ENCODE measurements at regions not wholly inside any gene's neighbourhood (a gene's known extent, or its start where the extent isn't known, plus 50 kb on each side); places are given as distances from the start of the nearest gene placed in this dataset.
A peak's percentile ranks its signal among the peaks of the same experiment; 100 is the strongest.
"Not testable (repeated sequence)": the region's sequence is repeated elsewhere in the genome, so short reads cannot be mapped to it uniquely, and the experiment has no call there.

- no peak for DNase-seq (ENCODE audit: low read depth, low spot score)
These were observed 85.1 kb upstream of the NAV2 start for GRCh38 chr11:19627566-19627965.

DNA sequence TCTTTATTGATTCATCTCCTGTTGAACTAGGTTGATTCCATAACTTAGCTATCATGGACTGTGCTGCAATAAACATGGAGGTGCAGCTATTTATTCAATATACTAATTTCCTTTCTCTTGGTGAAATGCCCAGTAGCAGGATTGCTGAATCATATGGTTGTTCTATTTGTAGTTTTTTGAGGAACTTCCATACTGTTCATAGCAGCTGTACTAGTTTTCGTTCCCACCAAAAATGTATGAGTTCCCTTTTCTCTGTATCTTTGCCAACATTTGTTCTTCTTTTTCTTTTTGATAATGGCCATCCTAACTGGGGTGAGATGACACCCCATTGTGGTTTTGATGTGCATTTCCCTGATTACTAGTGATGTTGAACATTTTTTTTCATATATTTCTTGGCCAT lies 87.2 kb upstream of the NAV2 start:
- no peak for DNase-seq (ENCODE audit: low read depth, low spot score)

DNA sequence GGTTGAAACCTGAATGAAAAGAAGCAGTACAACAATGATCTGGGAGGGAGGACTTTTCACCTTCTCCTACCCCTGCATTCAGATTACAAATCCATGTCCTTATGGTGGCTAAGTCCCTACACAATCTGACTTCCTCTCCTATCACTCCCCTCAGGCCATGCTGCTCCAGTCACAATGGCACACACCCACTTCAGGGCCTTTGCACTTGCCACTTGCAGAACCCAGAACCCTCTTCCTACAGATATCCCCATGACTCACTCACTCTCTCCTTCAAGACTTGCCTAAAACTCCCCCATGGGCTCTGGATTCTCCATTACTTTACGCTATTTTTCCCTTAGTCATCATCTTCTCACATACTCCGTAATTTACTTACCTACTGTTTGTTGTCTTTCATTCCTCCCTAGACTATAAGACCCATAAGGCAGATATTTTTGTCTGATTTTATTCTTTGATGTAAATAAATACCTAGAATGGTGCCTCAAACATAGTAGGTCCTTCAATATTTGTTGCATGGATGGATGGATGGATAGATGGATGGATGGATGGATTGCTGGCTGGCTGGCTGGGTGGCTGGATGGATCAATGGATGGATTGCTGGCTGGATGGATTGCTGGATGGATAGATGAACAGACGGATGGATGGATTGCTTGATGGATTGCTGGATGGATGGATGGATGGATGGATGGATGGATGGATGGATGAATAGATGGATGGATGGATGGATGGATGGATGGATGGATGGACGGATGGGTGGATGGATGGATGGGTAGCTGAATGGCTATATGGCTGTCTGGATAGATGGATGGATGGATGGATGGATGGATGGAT lies 94.7 kb upstream of the NAV2 start:
- DNase-seq (ENCODE audit: low read depth, low spot score) = no peak

- no peak for DNase-seq (ENCODE audit: low read depth, low spot score)
These were observed 97.1 kb upstream of the NAV2 start for GRCh38 chr11:19615341-19616183.

- DNase-seq (ENCODE audit: low read depth, low spot score) = no peak
These were observed 98.2 kb upstream of the NAV2 start for GRCh38 chr11:19614370-19614940.

GRCh38 chr11:19612025-19612424 lies 100.6 kb upstream of the NAV2 start:
- not testable (repeated sequence) for DNase-seq (ENCODE audit: low read depth, low spot score)

GRCh38 chr11:19607656-19608360 lies 104.8 kb upstream of the NAV2 start:
- DNase-seq (ENCODE audit: low read depth, low spot score) = peak; percentile 62

GRCh38 chr11:19606856-19607655 lies 105.6 kb upstream of the NAV2 start:
- DNase-seq (ENCODE audit: low read depth, low spot score) = no peak

GRCh38 chr11:19605520-19606371 lies 106.9 kb upstream of the NAV2 start:
- peak; percentile 66 for DNase-seq (ENCODE audit: low read depth, low spot score)

DNA sequence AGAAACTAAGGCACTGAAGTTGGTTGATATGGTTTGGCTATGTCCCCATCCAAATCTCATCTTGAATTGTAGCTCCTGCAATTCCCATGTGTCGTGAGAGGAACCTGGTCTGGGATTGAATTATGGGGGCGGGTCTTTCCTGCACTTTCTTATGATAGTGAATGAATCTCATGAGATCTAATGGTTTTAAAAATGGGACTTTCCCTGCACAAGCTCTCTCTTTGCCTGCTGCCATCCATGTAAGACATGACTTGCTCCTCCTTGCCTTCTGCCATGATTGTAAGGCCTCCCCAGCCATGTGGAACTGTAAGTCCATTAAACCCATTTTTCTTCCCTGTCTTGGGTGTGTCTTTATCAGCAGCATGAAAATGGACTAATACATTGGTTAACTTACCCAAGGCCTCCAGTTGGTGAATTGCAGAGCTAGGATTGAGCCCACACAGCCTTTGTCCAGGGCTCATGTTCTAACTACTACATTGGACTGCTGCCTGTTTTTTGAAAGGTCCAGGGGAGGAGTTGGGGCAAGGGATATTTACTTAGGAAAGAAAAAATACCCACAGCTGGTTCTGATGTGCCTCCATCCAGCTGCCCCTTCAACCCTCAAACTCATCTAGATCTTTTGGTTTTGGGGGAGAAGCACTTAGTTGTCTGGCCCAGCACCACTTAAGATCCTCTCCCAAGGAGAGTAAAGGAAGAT lies 107.8 kb upstream of the NAV2 start:
- DNase-seq (ENCODE audit: low read depth, low spot score) = no peak

DNA sequence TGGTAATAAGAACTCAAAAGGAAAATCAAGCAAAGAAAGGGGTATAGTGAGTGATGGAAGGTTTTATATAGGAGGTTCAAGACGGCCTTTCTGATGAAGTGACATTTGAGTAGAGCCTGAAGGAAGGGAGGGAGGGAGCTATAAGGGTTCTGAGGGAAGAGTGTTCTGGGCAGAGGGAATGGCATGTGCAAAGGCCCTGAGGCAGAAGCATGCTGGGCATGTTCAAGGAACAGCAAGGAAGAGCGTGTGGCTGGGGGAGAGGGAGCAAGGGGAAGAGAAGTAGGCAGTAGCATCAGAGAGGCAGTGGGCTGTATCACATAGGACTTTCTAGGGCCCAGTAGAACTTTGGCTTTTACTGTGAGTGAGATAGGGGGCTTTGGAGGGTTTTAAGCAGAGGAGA lies 108.9 kb upstream of the NAV2 start:
- DNase-seq (ENCODE audit: low read depth, low spot score) = no peak

DNA sequence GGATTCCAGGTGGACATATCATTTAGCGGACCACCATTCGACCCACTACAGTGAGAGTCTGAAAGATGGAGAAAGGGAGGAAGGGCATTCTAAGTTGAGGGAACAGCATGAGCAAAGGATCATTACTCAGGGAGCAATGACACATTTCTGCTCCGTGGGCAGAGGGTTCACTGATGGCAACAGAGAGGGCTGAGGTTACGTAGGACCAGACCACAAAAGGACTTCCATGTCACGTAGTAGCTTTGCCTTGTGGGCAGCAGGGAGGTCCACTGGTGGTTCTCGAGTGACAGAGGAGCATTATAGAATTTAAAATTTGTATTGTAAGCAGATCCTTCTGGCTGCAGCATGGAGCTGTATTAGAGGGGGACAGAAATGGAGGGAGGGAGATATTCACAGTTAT lies 109.7 kb upstream of the NAV2 start:
- no peak for DNase-seq (ENCODE audit: low read depth, low spot score)

DNA sequence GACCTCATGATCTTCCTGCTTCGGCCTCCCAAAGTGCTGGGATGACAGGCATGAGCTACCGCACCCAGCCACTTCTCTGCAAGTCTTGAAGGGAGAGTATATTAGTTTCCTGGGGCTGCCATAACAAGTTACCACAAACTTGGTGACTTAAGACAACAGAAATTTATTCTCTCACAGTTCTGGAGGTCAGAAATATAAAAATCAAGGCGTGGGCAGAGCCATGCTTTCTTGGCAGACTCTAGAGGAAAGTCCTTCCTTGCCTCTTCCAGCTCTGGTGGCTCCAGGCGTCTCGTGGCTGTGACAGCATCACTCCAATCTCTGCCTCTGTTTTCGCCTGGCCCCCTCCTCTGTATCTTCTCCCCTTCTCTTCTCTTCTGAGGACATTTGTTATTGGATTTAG lies 110.2 kb upstream of the NAV2 start:
- no peak for DNase-seq (ENCODE audit: low read depth, low spot score)

- no peak for DNase-seq (ENCODE audit: low read depth, low spot score)
These were observed 111.4 kb upstream of the NAV2 start for GRCh38 chr11:19601235-19601634.

GRCh38 chr11:19599681-19600080 lies 113.0 kb upstream of the NAV2 start:
- no peak for DNase-seq (ENCODE audit: low read depth, low spot score)

DNA sequence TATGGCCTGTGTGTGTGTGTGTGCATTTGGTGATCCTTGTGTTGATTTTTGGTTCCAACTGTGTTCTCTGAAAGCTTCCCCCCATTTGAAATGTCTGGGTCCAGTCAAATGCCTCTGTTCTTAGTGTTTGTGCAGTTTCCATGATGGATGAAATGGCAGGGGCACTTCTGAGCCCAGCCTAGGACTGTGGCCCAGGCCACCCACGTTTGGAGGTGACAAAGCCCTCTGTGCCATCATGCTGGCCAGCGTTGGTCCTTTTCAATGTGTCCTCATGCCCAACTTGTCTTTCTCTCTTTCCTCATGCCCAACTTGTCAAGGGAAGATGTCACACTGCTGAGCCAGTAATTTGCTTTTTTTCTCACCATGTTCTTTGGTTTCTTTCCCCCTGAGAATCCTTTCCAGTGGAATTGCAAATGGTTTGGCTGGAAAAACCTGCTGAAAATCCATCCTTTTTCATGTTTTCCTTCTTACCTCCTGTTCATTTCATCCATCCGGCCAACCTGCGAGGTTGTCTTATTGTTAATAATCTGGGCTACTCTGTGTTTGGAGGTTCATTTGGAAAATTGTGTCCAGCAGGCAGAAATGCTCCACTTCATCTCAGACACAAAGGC lies 113.7 kb upstream of the NAV2 start:
- no peak for DNase-seq (ENCODE audit: low read depth, low spot score)

DNA sequence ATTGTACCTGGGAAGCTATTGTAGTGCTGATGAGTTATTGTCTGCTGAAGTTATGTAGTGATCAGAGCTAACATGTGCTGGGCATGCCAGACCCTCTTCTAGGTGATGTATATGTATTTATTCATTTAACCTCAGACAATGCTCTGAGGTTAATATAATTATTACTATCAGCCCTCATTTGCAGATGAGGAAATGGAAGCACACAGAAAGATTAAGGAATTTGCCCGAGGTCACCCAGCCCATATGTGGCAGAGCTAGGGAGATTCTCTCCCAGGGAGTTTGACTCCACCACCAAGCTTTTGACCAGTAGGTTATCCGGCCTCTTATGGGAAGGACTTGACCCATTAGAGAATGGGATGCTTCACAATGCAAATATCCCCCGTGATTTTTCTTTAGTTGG lies 114.2 kb upstream of the NAV2 start:
- DNase-seq (ENCODE audit: low read depth, low spot score) = no peak

- peak; percentile 56 for DNase-seq (ENCODE audit: low read depth, low spot score)
These were observed 114.8 kb upstream of the NAV2 start for GRCh38 chr11:19597876-19598275.

DNA sequence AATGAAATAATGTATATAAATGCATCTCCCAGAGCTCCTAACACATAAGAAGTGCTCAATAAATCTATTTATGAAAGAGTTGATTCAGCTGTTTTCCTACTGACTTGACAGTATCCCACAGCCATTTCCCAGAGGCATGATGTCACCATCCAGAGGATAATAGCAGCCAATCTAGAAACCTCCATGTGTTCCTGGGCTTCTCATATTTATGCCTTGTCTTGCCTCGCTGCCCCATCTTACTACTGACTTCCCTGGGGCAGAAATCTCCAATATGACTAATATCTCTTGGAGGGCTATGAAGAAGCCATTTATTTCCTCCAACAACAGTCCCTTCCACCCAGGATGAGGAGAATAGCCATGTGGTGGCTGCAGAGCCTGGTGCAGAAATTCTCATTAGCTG lies 115.4 kb upstream of the NAV2 start:
- DNase-seq (ENCODE audit: low read depth, low spot score) = peak; percentile 55

Data from astrocyte of the hippocampus (primary cell).